ENCODE measurements at regions not wholly inside any gene's neighbourhood (a gene's known extent, or its start where the extent isn't known, plus 50 kb on each side); places are given as distances from the start of the nearest gene placed in this dataset.

GRCh38 chr15:56786966-56787365 is 53.7 kb upstream of the ZNF280D start:
- H3K27ac Mint-ChIP-seq: no peak overlapping the region
- no peaks in the 10 kb centered on the region for H3K36me3 Mint-ChIP-seq
- DNase-seq (ENCODE audit: low spot score) (no peak), ATAC-seq (no peak)
- no peaks in the 10 kb centered on the region; the same call in 1 of the 2 replicates for H3K27me3 Mint-ChIP-seq (ENCODE audit: low read depth)
- H3K4me1 Mint-ChIP-seq: 0 out of 2 replicates have a peak, but pooled peaks cover 5% of the 10 kb centered on the region
- peaks cover 33% of the 10 kb centered on the region for H3K9me3 Mint-ChIP-seq
- no peak overlapping the region for H3K4me3 Mint-ChIP-seq
- TF ChIP-seq FOXP1 (CRISPR knock-in tag; IDR thresholded peaks at IDR 0.05; ENCODE audit: borderline replicate concordance) (no peak), ZNF263 (CRISPR knock-in tag; IDR thresholded peaks at IDR 0.05; ENCODE audit: low read depth) (no peak), GABPB1 (CRISPR knock-in tag; IDR thresholded peaks at IDR 0.05) (no peak), AFF4 (CRISPR knock-in tag; IDR thresholded peaks at IDR 0.05; ENCODE audit: borderline replicate concordance) (no peak), TCF7 (CRISPR knock-in tag; IDR thresholded peaks at IDR 0.05; ENCODE audit: low read depth) (no peak), FOXP4 (CRISPR knock-in tag; IDR thresholded peaks at IDR 0.05) (no peak), STAT6 (CRISPR knock-in tag; conservative IDR thresholded peaks at IDR 0.05; ENCODE audit: low read depth) (no peak), NFE2L1 (CRISPR knock-in tag; IDR thresholded peaks at IDR 0.05) (no peak), FOXJ3 (CRISPR knock-in tag; IDR thresholded peaks at IDR 0.05; ENCODE audit: borderline replicate concordance) (no peak)
- TF ChIP-seq, protein P1, sequence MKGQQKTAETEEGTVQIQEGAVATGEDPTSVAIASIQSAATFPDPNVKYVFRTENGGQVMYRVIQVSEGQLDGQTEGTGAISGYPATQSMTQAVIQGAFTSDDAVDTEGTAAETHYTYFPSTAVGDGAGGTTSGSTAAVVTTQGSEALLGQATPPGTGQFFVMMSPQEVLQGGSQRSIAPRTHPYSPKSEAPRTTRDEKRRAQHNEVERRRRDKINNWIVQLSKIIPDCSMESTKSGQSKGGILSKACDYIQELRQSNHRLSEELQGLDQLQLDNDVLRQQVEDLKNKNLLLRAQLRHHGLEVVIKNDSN (CRISPR knock-in tag; IDR thresholded peaks at IDR 0.05): no peak
- CTCF ChIA-PET: no interaction called here
- POLR2A ChIA-PET: no interaction called here

GRCh38 chr15:56783857-56784661 is 50.8 kb upstream of the ZNF280D start:
- Mint-ChIP-seq H3K4me1 (0 out of 2 replicates have a peak, but pooled peaks cover 5% of the 10 kb centered on the region), H3K27ac (no peak overlapping the region), H3K4me3 (no peak overlapping the region), H3K36me3 (peaks cover under 1% of the 10 kb centered on the region; the same call in 1 of the 2 replicates), H3K9me3 (peaks cover 31% of the 10 kb centered on the region), H3K27me3 (ENCODE audit: low read depth) (no peaks in the 10 kb centered on the region)
- DNase-seq (ENCODE audit: low spot score) (no peak), ATAC-seq (no peak)
- POLR2A ChIA-PET: interaction anchor here (0.6 kb wide), 1 partner anchor 255 kb away, joined by 3 read pairs; no protein-coding TSS in a partner anchor
- CTCF ChIA-PET: no interaction called here
- TF ChIP-seq CREM (CRISPR knock-in tag; IDR thresholded peaks at IDR 0.05): no peak
- no peak for TF ChIP-seq RELA (CRISPR knock-in tag; IDR thresholded peaks at IDR 0.05; ENCODE audit: borderline replicate concordance)
- TF ChIP-seq ZNF423 (CRISPR knock-in tag; IDR thresholded peaks at IDR 0.05): no peak
- no peak for TF ChIP-seq ZNF219 (CRISPR knock-in tag; IDR thresholded peaks at IDR 0.05; ENCODE audit: borderline replicate concordance)
- no peak for TF ChIP-seq CTCF (IDR thresholded peaks at IDR 0.05)
- no peak for TF ChIP-seq MXD4 (CRISPR knock-in tag; IDR thresholded peaks at IDR 0.05; ENCODE audit: borderline replicate concordance)
- TF ChIP-seq FOXJ3 (CRISPR knock-in tag; IDR thresholded peaks at IDR 0.05; ENCODE audit: borderline replicate concordance): no peak
- TF ChIP-seq NFE2L1 (CRISPR knock-in tag; IDR thresholded peaks at IDR 0.05): no peak
- no peak for TF ChIP-seq FOXK1 (CRISPR knock-in tag; IDR thresholded peaks at IDR 0.05)
- TF ChIP-seq, protein P2, sequence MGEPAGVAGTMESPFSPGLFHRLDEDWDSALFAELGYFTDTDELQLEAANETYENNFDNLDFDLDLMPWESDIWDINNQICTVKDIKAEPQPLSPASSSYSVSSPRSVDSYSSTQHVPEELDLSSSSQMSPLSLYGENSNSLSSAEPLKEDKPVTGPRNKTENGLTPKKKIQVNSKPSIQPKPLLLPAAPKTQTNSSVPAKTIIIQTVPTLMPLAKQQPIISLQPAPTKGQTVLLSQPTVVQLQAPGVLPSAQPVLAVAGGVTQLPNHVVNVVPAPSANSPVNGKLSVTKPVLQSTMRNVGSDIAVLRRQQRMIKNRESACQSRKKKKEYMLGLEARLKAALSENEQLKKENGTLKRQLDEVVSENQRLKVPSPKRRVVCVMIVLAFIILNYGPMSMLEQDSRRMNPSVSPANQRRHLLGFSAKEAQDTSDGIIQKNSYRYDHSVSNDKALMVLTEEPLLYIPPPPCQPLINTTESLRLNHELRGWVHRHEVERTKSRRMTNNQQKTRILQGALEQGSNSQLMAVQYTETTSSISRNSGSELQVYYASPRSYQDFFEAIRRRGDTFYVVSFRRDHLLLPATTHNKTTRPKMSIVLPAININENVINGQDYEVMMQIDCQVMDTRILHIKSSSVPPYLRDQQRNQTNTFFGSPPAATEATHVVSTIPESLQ (CRISPR knock-in tag; IDR thresholded peaks at IDR 0.05): no peak

Measured in WTC11 (cell line).